Esophagus squamous epithelium (tissue), 5 donors: ENCODE measurements at regions not wholly inside any gene's neighbourhood (a gene's known extent, or its start where the extent isn't known, plus 50 kb on each side); places are given as distances from the start of the nearest gene placed in this dataset.
"Not testable (repeated sequence)": the region's sequence is repeated elsewhere in the genome, so short reads cannot be mapped to it uniquely, and the experiment has no call there.

Experiments
- DNase-seq: peaks from one replicate; lab custom pipeline; 2025; lab: John Stamatoyannopoulos, UW
- H3K27ac ChIP-seq, 4 donors: fragments of 200-600 bp; sonication (generic); one replicate each; pipeline ENCODE4 v1.5.1; 2016 to 2019; ENCODE audit warnings: mild to moderate bottlenecking in 1 of 4
- H3K27me3 ChIP-seq, 4 donors: fragments of 200-600 bp; sonication (generic); 1 replicate in 3 of 4; 2 replicates in 1 of 4; pipeline versions ENCODE4 v1.5.1 to v1.6.0; 2017 to 2021; ENCODE audit warnings: antibody characterized with exemption in 1 of 4
- H3K36me3 ChIP-seq, 3 donors: fragments of 200-600 bp; sonication (generic); one replicate each; pipeline ENCODE4 v1.5.1; 2016 to 2019
- H3K4me1 ChIP-seq, 3 donors: fragments of 200-600 bp; sonication (generic); one replicate each; pipeline ENCODE4 v1.5.1; 2017 to 2019
- H3K4me3 ChIP-seq, 4 donors: fragments of 200-600 bp; sonication (generic); 1 replicate in 3 of 4; 2 replicates in 1 of 4; pipeline ENCODE4 v1.5.1; 2016 to 2019; ENCODE audit warnings: mild to moderate bottlenecking in 2 of 4, moderate library complexity in 1 of 4
- H3K9me3 ChIP-seq, 3 donors: fragments of 200-600 bp; sonication (generic); one replicate each; pipeline ENCODE4 v1.5.1; 2016 to 2019
- CTCF ChIP-seq, 6 experiments: fragments of 450-650 bp in 4 of 6; fragments of 200-600 bp in 2 of 6; sonication (generic) in 2 of 6; IDR thresholded peaks; one replicate each; pipeline ENCODE4 v1.5.1; 2016 to 2019; ENCODE audit warnings: antibody characterized with exemption in 6 of 6, mild to moderate bottlenecking in 4 of 6, moderate library complexity in 4 of 6
- POLR2A ChIP-seq, 4 donors: fragments of 450-650 bp; IDR thresholded peaks; one replicate each; pipeline ENCODE4 v1.6.1; 2017; ENCODE audit warnings: antibody characterized with exemption in 4 of 4, mild to moderate bottlenecking in 4 of 4, moderate library complexity in 3 of 4
- WGBS, 2 donors: methylation state at CpG; one replicate each; pipeline ENCODE4 v1.1.5; 2018; 5-methylcytosine and 5-hydroxymethylcytosine counted together
- intact Hi-C: fragments of 100-400 bp; cut with DNase I; formaldehyde crosslinking; loops from one replicate; pipeline ENCODE4 v1.15.0; 2022
- donor health status: DM: yes; HTN: yes; CAD: no.

GRCh38 chr10:52583336-52583735, 189.2 kb downstream of the MBL2 start:
- no peak for DNase-seq
- peaks cover 0 to 7% (median 0%) of the 10 kb centered on the region in 3 donors for H3K9me3 ChIP-seq
- no peak overlapping the region for H3K27ac ChIP-seq
- TF ChIP-seq CTCF (IDR thresholded peaks at IDR 0.05) (no peak), POLR2A (IDR thresholded peaks at IDR 0.05) (no peak)
- no peaks in the 10 kb centered on the region for H3K27me3 ChIP-seq
- H3K4me1 ChIP-seq, result no peaks in the 10 kb centered on the region
- intact Hi-C loops, result no loop called here
- H3K4me3 ChIP-seq, result no peak overlapping the region
- no peaks in the 10 kb centered on the region for H3K36me3 ChIP-seq

- 40 to 50% methylated on average over 2 of the region's 2 CpGs for WGBS, 2 donors
- H3K36me3 ChIP-seq, result no peaks in the 10 kb centered on the region
- peaks cover 0 to 7% (median 0%) of the 10 kb centered on the region in 3 donors for H3K9me3 ChIP-seq
- intact Hi-C loops, result no loop called here
- H3K4me3 ChIP-seq, result no peak overlapping the region
- H3K27ac ChIP-seq, result no peak overlapping the region
- H3K27me3 ChIP-seq, result no peaks in the 10 kb centered on the region
- no peaks in the 10 kb centered on the region for H3K4me1 ChIP-seq
- TF ChIP-seq POLR2A (IDR thresholded peaks at IDR 0.05) (no peak), CTCF (IDR thresholded peaks at IDR 0.05) (no peak)
- no peak for DNase-seq
These were observed 185.9 kb downstream of the MBL2 start for GRCh38 chr10:52586710-52587109.

GRCh38 chr10:52597189-52597863, 175.3 kb downstream of the MBL2 start:
- H3K4me3 ChIP-seq, result no peak overlapping the region
- no peaks in the 10 kb centered on the region for H3K4me1 ChIP-seq
- H3K27me3 ChIP-seq, result no peaks in the 10 kb centered on the region
- no peak overlapping the region for H3K27ac ChIP-seq
- no peak for TF ChIP-seq POLR2A (IDR thresholded peaks at IDR 0.05)
- 50 to 56% methylated on average over 3 of the region's 3 CpGs for WGBS, 2 donors
- DNase-seq, result no peak
- H3K36me3 ChIP-seq, result no peaks in the 10 kb centered on the region
- intact Hi-C loops, result no loop called here
- H3K9me3 ChIP-seq, result no peaks in the 10 kb centered on the region

GRCh38 chr10:52598936-52599335, 173.6 kb downstream of the MBL2 start:
- 59 to 73% methylated on average over 2 of the region's 2 CpGs for WGBS, 2 donors
- Histone ChIP-seq H3K27ac (no peak overlapping the region), H3K9me3 (no peaks in the 10 kb centered on the region), H3K36me3 (no peaks in the 10 kb centered on the region), H3K4me3 (no peak overlapping the region), H3K4me1 (no peaks in the 10 kb centered on the region), H3K27me3 (no peaks in the 10 kb centered on the region)
- no peak for DNase-seq
- intact Hi-C loops, result no loop called here
- TF ChIP-seq CTCF (IDR thresholded peaks at IDR 0.05), result no peak
- TF ChIP-seq POLR2A (IDR thresholded peaks at IDR 0.05), result no peak

- H3K27me3 ChIP-seq, result no peaks in the 10 kb centered on the region
- H3K4me3 ChIP-seq, result no peak overlapping the region
- no peaks in the 10 kb centered on the region for H3K4me1 ChIP-seq
- 55 to 56% methylated on average over 5 of the region's 5 CpGs for WGBS, 2 donors
- no peak for DNase-seq
- TF ChIP-seq CTCF (IDR thresholded peaks at IDR 0.05) (no peak), POLR2A (IDR thresholded peaks at IDR 0.05) (no peak)
- H3K36me3 ChIP-seq, result no peaks in the 10 kb centered on the region
- intact Hi-C loops, result no loop called here
- no peak overlapping the region for H3K27ac ChIP-seq
- no peaks in the 10 kb centered on the region for H3K9me3 ChIP-seq
These were observed 172.9 kb downstream of the MBL2 start for GRCh38 chr10:52599551-52600200.

GRCh38 chr10:52604131-52604530, 168.5 kb downstream of the MBL2 start:
- intact Hi-C loops, H3K4me1 ChIP-seq, H3K27me3 ChIP-seq, H3K36me3 ChIP-seq, H3K27ac ChIP-seq, H3K4me3 ChIP-seq, DNase-seq, H3K9me3 ChIP-seq: not testable (repeated sequence)
